ENCODE measurements at regions not wholly inside any gene's neighbourhood (a gene's known extent, or its start where the extent isn't known, plus 50 kb on each side); places are given as distances from the start of the nearest gene placed in this dataset.

DNA sequence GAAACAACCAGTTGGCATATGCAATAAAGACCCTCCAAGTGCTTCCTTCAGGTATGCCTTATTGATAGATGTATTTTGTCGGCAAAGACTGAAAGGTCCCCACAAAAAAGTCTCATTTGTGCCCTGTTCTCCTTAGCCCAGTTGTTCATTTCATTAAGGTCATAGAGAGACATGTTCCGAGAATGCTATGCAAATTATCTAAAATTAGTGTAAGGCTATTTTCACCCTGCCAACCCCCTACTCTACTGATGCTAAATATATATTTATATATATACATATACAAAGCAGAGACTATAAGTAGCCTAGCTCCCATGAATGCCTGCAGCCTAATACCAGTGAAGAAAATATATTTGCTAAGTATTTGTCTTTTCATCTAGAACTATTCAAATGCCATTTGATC is 96.7 kb upstream of the ADO start:
- Histone ChIP-seq H4K20me1 (ENCODE audit: insufficient read depth) (no peaks in the 10 kb centered on the region), H3K4me3 (ENCODE audit: low read depth in 2 of 2, low read length in 1 of 2) (no peak overlapping the region), H3K27ac (ENCODE audit: low read depth in 2 of 2, low read length in 1 of 2) (no peak overlapping the region), H3K27me3 (ENCODE audit: insufficient read depth) (no peaks in the 10 kb centered on the region), H2AFZ (ENCODE audit: low read depth) (no peak overlapping the region), H3F3A (replicated peaks; ENCODE audit: insufficient read depth) (no peaks in the 10 kb centered on the region), H3K4me2 (no peak overlapping the region), H3K4me1 (ENCODE audit: control insufficient read depth in 1 of 2, insufficient read depth in 2 of 2, low read depth in 1 of 2, low read length in 1 of 2) (no peaks in the 10 kb centered on the region), H3K9ac (no peak overlapping the region), H3K79me2 (ENCODE audit: insufficient read depth) (no peaks in the 10 kb centered on the region), H3K36me3 (replicated peaks in 1 of 2; ENCODE audit: control insufficient read depth in 1 of 2, insufficient read depth in 2 of 2, low read length in 1 of 2) (no peaks in the 10 kb centered on the region), H3K9me2 (no peaks in the 10 kb centered on the region), H3K9me3 (no peaks in the 10 kb centered on the region)
- 63% methylated on average over 2 of the region's 2 CpGs for WGBS (ENCODE audit: low lambda C conversion rate)
- ChIA-PET POLR2A (no interaction called here), CTCF (no interaction called here)
- DNase-seq, result no peak
- TF ChIP-seq FOXJ3 (CRISPR knock-in tag; IDR thresholded peaks at IDR 0.05) (no peak), MEF2A (IDR thresholded peaks at IDR 0.05; ENCODE audit: borderline replicate concordance, low read depth) (no peak), JUND (IDR thresholded peaks at IDR 0.05) (no peak), RCOR1 (IDR thresholded peaks at IDR 0.05; ENCODE audit: low read length) (no peak), POLR2AphosphoS5 (IDR thresholded peaks at IDR 0.05; ENCODE audit: low read depth, low read length) (no peak), RXRA (IDR thresholded peaks at IDR 0.05; ENCODE audit: borderline replicate concordance, low read depth) (no peak), GABPA (IDR thresholded peaks at IDR 0.05; ENCODE audit: low read depth) (no peak), EZH2phosphoT487 (IDR thresholded peaks at IDR 0.05; ENCODE audit: borderline replicate concordance, low read depth) (no peak), FOXM1 (IDR thresholded peaks at IDR 0.05; ENCODE audit: low read depth) (no peak), YY1 (IDR thresholded peaks at IDR 0.05; ENCODE audit: low read depth) (no peak), NFIC (IDR thresholded peaks at IDR 0.05; ENCODE audit: borderline replicate concordance) (no peak), GATA2 (CRISPR knock-in tag; IDR thresholded peaks at IDR 0.05) (no peak), TEAD4 (IDR thresholded peaks at IDR 0.05; ENCODE audit: borderline replicate concordance, insufficient read depth) (no peak), CHD2 (IDR thresholded peaks at IDR 0.05; ENCODE audit: low read length, partially characterized antibody) (no peak)
- TF ChIP-seq, protein P1, sequence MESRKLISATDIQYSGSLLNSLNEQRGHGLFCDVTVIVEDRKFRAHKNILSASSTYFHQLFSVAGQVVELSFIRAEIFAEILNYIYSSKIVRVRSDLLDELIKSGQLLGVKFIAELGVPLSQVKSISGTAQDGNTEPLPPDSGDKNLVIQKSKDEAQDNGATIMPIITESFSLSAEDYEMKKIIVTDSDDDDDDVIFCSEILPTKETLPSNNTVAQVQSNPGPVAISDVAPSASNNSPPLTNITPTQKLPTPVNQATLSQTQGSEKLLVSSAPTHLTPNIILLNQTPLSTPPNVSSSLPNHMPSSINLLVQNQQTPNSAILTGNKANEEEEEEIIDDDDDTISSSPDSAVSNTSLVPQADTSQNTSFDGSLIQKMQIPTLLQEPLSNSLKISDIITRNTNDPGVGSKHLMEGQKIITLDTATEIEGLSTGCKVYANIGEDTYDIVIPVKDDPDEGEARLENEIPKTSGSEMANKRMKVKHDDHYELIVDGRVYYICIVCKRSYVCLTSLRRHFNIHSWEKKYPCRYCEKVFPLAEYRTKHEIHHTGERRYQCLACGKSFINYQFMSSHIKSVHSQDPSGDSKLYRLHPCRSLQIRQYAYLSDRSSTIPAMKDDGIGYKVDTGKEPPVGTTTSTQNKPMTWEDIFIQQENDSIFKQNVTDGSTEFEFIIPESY (IDR thresholded peaks at IDR 0.05; ENCODE audit: borderline replicate concordance, low read depth), result no peak
- TF ChIP-seq, protein P2, sequence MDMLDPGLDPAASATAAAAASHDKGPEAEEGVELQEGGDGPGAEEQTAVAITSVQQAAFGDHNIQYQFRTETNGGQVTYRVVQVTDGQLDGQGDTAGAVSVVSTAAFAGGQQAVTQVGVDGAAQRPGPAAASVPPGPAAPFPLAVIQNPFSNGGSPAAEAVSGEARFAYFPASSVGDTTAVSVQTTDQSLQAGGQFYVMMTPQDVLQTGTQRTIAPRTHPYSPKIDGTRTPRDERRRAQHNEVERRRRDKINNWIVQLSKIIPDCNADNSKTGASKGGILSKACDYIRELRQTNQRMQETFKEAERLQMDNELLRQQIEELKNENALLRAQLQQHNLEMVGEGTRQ (IDR thresholded peaks at IDR 0.05; ENCODE audit: borderline replicate concordance, low read depth, low read length), result no peak
- TF ChIP-seq, protein P3, sequence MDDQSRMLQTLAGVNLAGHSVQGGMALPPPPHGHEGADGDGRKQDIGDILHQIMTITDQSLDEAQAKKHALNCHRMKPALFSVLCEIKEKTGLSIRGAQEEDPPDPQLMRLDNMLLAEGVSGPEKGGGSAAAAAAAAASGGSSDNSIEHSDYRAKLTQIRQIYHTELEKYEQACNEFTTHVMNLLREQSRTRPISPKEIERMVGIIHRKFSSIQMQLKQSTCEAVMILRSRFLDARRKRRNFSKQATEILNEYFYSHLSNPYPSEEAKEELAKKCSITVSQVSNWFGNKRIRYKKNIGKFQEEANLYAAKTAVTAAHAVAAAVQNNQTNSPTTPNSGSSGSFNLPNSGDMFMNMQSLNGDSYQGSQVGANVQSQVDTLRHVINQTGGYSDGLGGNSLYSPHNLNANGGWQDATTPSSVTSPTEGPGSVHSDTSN (IDR thresholded peaks at IDR 0.05), result no peak
- TF ChIP-seq, protein P4, sequence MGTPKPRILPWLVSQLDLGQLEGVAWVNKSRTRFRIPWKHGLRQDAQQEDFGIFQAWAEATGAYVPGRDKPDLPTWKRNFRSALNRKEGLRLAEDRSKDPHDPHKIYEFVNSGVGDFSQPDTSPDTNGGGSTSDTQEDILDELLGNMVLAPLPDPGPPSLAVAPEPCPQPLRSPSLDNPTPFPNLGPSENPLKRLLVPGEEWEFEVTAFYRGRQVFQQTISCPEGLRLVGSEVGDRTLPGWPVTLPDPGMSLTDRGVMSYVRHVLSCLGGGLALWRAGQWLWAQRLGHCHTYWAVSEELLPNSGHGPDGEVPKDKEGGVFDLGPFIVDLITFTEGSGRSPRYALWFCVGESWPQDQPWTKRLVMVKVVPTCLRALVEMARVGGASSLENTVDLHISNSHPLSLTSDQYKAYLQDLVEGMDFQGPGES (IDR thresholded peaks at IDR 0.05; ENCODE audit: low read depth, low read length), result no peak
- TF ChIP-seq, protein P5, sequence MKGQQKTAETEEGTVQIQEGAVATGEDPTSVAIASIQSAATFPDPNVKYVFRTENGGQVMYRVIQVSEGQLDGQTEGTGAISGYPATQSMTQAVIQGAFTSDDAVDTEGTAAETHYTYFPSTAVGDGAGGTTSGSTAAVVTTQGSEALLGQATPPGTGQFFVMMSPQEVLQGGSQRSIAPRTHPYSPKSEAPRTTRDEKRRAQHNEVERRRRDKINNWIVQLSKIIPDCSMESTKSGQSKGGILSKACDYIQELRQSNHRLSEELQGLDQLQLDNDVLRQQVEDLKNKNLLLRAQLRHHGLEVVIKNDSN (IDR thresholded peaks at IDR 0.05; ENCODE audit: borderline replicate concordance, low read depth), result no peak
- TF ChIP-seq, protein P6, sequence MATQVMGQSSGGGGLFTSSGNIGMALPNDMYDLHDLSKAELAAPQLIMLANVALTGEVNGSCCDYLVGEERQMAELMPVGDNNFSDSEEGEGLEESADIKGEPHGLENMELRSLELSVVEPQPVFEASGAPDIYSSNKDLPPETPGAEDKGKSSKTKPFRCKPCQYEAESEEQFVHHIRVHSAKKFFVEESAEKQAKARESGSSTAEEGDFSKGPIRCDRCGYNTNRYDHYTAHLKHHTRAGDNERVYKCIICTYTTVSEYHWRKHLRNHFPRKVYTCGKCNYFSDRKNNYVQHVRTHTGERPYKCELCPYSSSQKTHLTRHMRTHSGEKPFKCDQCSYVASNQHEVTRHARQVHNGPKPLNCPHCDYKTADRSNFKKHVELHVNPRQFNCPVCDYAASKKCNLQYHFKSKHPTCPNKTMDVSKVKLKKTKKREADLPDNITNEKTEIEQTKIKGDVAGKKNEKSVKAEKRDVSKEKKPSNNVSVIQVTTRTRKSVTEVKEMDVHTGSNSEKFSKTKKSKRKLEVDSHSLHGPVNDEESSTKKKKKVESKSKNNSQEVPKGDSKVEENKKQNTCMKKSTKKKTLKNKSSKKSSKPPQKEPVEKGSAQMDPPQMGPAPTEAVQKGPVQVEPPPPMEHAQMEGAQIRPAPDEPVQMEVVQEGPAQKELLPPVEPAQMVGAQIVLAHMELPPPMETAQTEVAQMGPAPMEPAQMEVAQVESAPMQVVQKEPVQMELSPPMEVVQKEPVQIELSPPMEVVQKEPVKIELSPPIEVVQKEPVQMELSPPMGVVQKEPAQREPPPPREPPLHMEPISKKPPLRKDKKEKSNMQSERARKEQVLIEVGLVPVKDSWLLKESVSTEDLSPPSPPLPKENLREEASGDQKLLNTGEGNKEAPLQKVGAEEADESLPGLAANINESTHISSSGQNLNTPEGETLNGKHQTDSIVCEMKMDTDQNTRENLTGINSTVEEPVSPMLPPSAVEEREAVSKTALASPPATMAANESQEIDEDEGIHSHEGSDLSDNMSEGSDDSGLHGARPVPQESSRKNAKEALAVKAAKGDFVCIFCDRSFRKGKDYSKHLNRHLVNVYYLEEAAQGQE (IDR thresholded peaks at IDR 0.05; ENCODE audit: low read depth, low read length), result no peak

Data from SK-N-SH (cell line).